Tibial nerve (tissue), 3 donors: ENCODE measurements at regions not wholly inside any gene's neighbourhood (a gene's known extent, or its start where the extent isn't known, plus 50 kb on each side); places are given as distances from the start of the nearest gene placed in this dataset.

Experiments
- CTCF ChIP-seq, 5 experiments: fragments of 200-600 bp in 3 of 5; fragments of 450-650 bp in 2 of 5; sonication (generic) in 3 of 5; IDR thresholded peaks; one replicate each; pipeline ENCODE4 v1.5.1; 2016 to 2019; ENCODE audit warnings: antibody characterized with exemption in 5 of 5, mild to moderate bottlenecking in 3 of 5, moderate library complexity in 2 of 5
- POLR2A ChIP-seq, 2 donors: fragments of 450-650 bp; IDR thresholded peaks; one replicate each; pipeline ENCODE4 v1.6.1; 2017; ENCODE audit warnings: antibody characterized with exemption in 2 of 2, mild to moderate bottlenecking in 2 of 2, moderate library complexity in 2 of 2

- TF ChIP-seq CTCF (IDR thresholded peaks at IDR 0.05), result no peak
- no peak for TF ChIP-seq POLR2A (IDR thresholded peaks at IDR 0.05)
Measured at GRCh38 chr6:3633711-3634110, 117.8 kb downstream of the PXDC1 start.
